Dermis microvascular lymphatic vessel endothelial cell (primary cell): ENCODE measurements at regions not wholly inside any gene's neighbourhood (a gene's known extent, or its start where the extent isn't known, plus 50 kb on each side); places are given as distances from the start of the nearest gene placed in this dataset.

Source experiments
- DNase-seq, 2 donors: peaks; one replicate each; pipeline versions ENCODE4 v3.0.0 to v3.0.0-alpha.2; 2010; ENCODE audit warnings: low read depth in 2 of 2

DNA sequence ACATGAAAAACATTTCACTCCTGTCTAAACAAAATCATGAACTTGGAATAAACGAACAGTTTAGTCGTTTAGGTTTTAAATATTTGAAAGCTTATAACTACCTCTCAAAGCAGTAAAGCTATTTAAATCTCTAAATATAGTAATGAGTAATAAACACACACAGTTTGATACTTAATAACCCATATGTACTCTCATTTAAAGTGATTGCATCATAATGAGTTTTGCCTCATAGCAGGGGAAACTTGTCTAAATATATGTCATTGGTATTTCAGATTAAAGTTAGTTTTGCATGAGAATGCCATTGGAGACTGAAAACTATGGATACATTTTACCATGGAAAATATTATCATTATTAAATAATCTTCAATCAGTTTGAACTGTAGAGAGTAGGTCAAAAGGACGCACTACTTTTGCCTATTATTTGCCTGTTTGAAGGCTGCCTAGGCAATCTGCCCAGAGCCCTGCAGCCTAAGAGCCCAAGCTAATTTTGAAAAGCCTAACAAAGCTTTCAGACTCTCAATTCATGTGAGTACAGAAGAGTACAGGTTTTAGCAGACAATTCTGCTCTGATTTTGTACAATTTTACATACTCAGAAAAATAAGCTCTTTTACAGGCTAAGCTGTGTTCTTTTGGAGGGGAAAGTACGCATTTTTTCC, 632.8 kb downstream of the HACE1 start:
- no peak for DNase-seq

DNA sequence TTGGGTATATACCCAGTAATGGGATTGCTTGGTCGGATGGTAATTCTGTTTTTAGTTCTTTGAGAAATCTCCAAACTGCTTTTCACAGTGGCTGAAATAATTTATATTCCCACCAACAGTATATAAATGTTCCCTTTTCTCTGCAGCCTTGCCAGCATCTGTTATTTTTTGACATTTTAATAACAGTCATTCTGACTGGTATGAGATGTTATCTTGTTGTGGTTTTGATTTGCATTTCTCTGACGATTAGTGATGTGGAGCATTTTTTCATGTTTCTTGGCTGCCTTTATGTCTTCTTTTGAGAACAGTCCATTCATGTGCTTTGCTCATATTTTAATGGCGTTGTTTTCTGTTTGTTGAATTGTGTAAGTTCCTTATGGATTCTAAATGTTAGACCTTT, 641.6 kb downstream of the HACE1 start:
- no peak for DNase-seq

GRCh38 chr6:104214901-104215300, 644.8 kb downstream of the HACE1 start:
- no peak for DNase-seq

DNA sequence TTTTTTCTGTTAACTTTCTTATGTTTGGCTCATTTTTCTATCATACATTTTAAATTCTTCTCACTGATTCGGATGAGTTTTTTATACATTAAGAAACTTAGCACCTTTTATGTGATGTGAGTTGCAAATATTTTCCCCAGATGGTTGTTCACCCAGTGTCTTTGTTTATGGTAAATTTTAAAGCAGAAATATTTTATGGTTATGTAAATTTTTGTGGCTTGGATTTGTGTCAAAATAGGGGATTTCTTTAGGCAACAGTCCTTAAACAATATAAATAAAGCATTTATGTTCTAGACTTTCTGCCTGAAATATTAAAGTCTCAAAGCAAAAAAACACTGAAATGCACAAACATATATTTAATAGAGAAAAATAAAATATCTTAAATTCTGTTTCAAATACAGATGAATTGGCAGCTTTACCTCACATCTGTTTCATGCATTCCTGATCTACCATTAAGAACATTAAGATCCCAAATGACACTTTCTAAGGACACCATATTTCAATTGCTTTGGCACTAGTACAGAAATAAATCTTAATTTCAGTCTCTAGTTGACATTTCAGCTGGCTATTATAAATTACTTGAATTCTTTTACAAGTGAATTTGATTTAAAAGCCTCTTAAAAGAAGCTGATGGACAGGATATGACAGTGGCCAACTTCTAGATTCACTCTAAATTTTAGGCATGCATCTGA, 646.6 kb downstream of the HACE1 start:
- no peak for DNase-seq

DNA sequence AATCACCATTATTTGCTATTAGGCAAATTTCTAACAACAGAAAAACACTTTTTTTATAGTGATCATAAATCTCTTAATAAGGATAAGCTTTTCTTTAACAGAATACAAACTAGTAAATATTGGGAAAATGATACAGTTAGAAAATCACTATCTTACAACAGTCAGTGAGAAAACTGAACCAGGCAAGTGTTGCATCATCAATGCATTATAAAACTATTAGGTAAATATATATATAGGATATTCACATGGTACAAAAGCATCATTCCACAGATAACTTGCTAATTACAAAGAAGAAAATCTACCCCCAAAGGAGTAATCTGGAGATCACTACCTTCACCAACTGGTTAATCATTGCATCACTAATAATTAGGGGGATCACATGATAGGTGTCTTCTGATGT, 652.1 kb downstream of the HACE1 start:
- DNase-seq: no peak

DNA sequence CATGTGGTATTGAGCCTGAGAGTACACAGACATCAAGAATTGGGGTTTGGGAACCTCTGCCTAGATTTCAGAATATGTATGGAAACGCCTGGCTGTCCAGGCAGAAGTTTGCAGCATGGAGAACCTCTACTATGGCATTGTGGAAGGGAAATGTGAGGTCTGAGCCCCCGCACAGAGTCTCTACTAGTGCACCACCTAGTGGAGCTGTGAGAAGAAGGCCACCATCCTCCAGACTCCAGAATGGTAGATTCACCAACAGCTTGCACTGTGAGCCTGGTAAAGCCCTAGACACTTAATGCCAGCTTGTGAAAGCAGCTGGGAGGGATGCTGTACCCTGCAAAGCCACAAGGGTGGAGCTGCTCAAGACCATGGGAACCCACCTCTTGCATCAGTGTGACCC, 658.2 kb downstream of the HACE1 start:
- no peak for DNase-seq

DNA sequence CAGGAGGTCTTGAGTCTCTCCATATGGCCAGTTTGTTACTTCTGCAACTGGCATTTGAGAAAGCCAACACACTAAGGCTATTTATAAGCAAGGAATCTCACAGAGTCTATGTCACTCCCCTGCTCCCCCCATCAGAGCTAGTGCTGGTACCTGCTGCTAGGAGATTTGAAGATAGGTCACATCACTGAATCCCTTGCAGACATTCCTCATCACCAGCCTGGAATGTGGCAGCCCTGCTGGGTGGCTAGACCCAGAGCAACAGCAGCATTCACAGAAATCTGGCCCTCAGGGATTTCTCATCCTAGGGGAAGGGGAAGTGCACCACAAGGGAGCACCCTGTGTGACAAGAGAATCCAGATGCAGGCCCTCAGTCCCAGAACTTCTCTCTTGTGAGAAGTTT, 672.1 kb downstream of the HACE1 start:
- no peak for DNase-seq

GRCh38 chr6:104186831-104187230, 672.9 kb downstream of the HACE1 start:
- no peak for DNase-seq

DNA sequence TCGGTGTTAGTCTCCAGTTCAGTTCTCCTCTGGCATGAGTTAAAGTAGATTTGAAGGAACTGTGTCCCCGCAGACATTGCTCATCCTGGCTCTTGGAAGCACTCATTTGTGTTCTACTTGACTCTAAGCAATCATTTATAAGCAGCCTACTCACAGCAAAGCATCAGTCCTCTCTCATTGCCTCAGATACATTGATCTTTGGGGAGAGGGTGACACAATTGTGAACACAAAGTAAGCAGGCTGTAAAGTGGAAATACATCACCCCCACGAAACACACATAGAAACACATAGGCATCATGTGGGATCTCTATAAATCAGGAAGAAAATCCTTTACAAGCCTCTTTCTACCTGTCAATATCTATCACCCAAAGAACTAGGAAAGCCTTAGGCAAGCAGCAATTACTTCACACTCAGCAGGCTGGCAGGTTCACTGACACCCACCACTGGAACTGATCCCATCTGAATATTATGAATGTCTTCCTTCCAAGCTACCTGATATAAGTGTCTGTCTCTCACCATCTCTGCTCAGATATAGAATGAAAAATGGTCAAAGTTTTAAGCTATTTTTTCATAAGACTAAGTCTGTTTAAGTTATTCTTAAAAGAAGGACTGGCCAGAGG, 675.8 kb downstream of the HACE1 start:
- DNase-seq: no peak

DNA sequence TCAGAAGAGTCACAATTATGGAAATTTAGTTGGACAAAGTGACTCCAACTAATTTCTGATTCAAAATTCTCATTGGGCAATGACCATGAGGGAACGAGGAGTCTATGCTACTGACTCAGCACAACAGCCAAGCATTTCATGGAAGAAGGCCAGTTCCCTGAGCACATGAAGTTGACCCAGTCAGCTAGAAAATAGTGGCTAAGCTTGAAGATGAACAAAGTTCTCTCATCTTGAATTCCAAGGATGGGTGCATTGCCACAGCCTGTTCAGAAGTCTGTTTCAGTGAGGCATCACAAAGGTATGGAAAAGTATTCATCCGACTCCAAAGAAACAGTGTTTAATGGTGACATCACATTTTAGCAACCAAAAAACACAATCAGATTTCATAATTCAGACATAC, 676.9 kb downstream of the HACE1 start:
- no peak for DNase-seq

- no peak for DNase-seq
Observed at GRCh38 chr6:104173668-104174067, 686.1 kb downstream of the HACE1 start.

DNA sequence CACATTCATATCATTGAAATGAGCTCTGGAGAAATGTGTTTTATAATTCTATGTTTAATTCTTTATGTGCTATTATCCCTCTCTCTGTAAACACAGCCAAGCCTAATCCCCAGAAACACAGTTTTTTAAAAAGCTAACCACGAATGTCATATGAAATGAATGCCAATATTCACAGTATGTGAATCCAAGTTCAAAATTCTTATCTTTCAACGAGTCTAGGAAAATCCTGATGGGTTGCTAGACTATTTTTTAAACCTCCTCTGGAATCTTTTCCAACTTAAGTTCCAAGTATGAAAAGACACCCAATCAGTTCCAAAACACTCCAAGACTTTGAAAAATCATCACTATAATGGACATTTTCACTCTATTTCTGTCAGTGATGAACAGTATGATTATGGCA, 689.3 kb downstream of the HACE1 start:
- DNase-seq: no peak

DNA sequence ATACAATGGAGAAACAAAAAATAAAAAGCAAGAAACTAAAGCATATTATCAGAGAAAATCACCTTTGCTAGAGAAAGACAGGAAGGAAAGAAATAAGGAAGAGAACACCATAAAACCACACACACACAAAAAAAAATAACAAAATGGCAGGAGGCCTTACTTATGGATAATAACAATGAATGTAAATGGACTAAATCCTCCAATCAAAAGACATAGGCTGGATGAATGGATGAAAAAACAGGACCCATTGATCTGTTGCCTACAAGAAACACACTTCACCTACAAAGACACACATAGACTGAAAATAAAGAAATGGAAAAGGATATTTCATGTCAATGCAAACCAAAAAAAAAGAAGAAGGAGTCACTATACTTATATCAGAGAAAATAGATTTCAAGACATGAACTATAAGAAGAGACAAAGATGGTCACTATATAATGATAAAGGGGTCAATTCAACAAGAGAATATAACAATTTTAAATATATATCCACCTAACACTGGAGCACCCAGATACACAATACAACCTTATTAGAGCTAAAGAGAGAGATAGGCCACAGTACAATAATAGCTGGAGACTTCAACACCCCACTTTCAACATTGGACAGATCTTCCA, 693.6 kb downstream of the HACE1 start:
- DNase-seq: no peak

- no peak for DNase-seq
Observed at GRCh38 chr6:104162036-104162669, 697.6 kb downstream of the HACE1 start.

DNA sequence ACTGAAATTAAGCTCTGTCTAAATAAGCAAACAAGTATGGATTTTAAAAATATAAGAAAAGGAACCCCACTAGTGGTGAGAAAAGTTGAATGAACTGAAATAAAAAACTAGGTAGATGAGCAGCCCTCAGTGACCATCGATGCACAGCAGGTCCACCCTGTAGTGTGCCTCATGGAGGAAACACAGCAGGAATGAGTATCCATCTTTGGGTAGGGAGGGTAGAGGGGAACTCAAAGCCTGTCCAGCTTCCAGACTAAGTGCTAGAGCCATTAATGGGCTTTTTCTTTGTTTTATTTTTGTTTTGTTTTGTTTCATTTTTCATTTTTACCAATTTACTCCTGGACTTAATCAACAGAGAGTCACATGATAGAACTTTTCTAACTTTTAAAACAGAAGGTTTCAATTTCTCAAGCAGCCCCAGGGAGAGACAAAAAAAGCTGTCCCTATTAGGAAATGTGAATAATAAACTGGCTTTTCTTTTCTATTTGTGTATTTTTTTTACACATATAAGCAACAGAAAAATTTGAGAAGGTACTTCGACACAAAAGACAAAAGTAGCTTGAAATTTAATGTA, 700.6 kb downstream of the HACE1 start:
- no peak for DNase-seq

DNA sequence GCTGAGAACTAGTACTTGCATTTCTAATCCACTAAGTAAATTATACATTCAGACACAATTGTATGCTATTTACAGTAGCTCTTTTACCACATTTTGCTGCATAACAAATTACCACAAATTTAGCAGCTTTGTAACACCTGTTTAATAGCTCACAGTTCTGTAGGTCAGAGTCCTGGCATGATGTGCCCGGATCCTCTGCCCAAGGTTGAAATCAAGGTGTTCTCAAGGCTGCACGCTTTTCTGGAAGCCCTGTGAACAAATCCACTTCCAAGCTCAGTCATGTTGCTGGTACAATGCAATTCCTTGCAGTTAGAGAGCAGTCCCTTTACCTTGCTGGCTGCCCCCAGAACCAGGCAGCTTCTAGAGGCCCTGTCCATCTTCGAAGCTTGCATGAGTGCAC, 716.0 kb downstream of the HACE1 start:
- DNase-seq: no peak

- DNase-seq: peak in 1 of 2 donors; percentile 10
Observed at GRCh38 chr6:104134876-104135275, 724.8 kb downstream of the HACE1 start.

GRCh38 chr6:104130343-104130742, 729.4 kb downstream of the HACE1 start:
- DNase-seq: no peak

DNA sequence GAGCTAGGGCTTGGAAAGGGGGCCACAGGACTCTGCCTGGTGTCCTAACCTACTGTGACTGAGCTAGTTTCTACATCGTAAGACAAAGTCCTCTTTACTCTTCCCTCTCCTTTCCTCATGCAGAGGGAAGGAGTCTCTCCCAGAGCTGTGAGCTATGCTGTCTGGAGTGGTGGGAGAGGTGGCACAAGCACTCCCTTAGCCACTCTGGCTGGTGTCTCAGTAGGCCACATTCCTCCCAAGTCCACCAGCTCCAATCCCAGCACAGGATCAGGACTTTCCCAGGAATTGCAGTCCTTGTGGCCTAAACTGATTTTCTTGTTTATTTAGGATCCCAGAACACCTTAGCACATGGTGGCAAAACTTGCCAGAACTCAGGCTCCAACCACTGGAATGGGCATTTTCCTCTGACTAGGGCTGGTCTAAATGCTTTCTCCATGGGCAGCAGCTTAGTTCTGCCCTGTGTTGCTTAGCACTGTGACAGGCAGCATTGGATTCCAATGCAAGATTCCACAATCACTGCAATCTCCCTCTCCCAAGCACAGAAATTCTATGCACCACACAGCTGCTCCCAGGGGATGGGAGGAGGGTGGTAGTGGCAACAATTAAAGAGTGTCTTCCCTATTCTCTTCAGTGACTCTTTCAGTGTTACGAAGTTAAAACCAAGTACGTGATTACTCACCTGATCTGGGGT, 733.3 kb downstream of the HACE1 start:
- no peak for DNase-seq

GRCh38 chr6:104123227-104123626, 736.5 kb downstream of the HACE1 start:
- DNase-seq: no peak

DNA sequence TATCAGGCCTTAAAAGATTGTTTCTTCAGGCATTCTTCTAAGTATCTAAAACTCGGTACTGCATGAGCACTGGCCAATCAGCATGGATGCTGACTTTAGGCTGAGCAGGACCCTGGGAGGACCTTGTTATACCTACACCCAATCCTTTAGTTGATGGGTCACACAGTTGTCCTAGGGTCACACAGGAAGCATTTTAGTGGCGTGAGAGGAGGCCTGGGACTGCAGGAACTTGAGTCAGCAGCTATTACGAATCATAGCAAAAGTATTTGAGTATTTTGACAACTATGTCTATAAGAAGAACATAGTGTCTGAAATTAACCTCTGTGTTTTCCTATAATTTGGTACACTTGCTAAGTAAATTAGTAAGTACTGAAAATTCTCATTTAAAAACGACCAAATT, 741.4 kb downstream of the HACE1 start:
- DNase-seq: peak in 1 of 2 donors; percentile 16
